ENCODE measurements at regions not wholly inside any gene's neighbourhood (a gene's known extent, or its start where the extent isn't known, plus 50 kb on each side); places are given as distances from the start of the nearest gene placed in this dataset.

- no peak for TF ChIP-seq CTCF (IDR thresholded peaks at IDR 0.05)
- TF ChIP-seq POLR2AphosphoS5 (IDR thresholded peaks at IDR 0.05): no peak
- no peak for TF ChIP-seq POLR2A (IDR thresholded peaks at IDR 0.05)
Measured at GRCh38 chr6:84379142-84379541, 151.7 kb upstream of the CEP162 start.

Data from gastroesophageal sphincter (tissue), 3 donors.